ENCODE measurements at regions not wholly inside any gene's neighbourhood (a gene's known extent, or its start where the extent isn't known, plus 50 kb on each side); places are given as distances from the start of the nearest gene placed in this dataset.

DNA sequence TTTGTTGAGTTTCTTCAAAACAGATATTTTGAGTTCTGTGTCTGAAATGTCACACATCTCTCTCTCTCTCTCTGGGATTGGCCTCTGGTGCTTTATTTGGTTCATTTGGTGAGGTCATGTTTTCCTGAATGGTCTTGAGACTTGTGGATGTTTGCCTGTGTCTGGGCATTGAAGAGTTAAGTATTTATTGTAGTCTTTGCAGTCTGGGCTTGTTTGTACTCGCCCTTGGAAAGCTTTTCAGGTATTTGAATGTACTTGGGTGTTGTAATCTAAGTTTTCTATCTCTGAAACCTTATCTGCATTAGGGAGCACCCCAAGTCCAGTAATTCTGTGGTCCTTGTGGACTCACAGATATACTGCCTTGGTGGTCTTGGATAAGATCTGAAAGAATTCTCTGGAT is 106.7 kb upstream of the PRSS58 start:
- DNase-seq (ENCODE audit: low read depth, low spot score) = no peak
- CTCF ChIA-PET = interaction anchor here (0.9 to 17.0 kb wide), 4 partner anchors 9 to 117 kb away, joined by 4 to 238 read pairs (median 6); no protein-coding TSS in a partner anchor
- no peak overlapping the region for H3K4me3 ChIP-seq (ENCODE audit: low read depth, low read length)
- TF ChIP-seq, protein P1, sequence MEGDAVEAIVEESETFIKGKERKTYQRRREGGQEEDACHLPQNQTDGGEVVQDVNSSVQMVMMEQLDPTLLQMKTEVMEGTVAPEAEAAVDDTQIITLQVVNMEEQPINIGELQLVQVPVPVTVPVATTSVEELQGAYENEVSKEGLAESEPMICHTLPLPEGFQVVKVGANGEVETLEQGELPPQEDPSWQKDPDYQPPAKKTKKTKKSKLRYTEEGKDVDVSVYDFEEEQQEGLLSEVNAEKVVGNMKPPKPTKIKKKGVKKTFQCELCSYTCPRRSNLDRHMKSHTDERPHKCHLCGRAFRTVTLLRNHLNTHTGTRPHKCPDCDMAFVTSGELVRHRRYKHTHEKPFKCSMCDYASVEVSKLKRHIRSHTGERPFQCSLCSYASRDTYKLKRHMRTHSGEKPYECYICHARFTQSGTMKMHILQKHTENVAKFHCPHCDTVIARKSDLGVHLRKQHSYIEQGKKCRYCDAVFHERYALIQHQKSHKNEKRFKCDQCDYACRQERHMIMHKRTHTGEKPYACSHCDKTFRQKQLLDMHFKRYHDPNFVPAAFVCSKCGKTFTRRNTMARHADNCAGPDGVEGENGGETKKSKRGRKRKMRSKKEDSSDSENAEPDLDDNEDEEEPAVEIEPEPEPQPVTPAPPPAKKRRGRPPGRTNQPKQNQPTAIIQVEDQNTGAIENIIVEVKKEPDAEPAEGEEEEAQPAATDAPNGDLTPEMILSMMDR (IDR thresholded peaks at IDR 0.05; ENCODE audit: insufficient read depth, low read length, missing control alignments) = no peak
- POLR2A ChIA-PET = no interaction called here

DNA sequence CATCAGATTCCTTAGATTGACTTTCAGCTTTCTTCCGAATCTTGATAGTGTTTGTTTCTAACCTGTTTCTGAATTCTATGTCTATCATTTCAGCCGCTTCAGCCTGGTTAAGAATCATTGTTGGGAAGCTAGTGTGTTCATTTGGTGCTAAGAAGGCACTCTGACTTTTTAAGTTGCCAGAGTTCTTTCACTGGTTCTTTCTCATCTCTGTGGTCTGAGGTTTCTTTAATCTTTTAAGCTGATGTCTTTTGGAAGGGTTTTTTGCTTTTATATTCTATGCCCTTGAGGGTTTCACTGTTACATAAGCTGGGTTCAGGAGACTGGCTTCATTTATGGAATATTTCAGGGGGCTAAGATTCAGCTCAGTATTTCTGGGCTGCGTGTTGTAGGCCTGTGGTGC is 104.5 kb upstream of the PRSS58 start:
- H3K4me3 ChIP-seq (ENCODE audit: low read depth, low read length) = no peak overlapping the region
- CTCF ChIA-PET = interaction anchor here (0.7 to 17.0 kb wide), 10 partner anchors 8 to 449 kb away, joined by 3 to 238 read pairs (median 4); no protein-coding TSS in a partner anchor
- DNase-seq (ENCODE audit: low read depth, low spot score) = no peak
- TF ChIP-seq, protein P1 (IDR thresholded peaks at IDR 0.05; ENCODE audit: insufficient read depth, low read length, missing control alignments) = no peak
- POLR2A ChIA-PET = no interaction called here

DNA sequence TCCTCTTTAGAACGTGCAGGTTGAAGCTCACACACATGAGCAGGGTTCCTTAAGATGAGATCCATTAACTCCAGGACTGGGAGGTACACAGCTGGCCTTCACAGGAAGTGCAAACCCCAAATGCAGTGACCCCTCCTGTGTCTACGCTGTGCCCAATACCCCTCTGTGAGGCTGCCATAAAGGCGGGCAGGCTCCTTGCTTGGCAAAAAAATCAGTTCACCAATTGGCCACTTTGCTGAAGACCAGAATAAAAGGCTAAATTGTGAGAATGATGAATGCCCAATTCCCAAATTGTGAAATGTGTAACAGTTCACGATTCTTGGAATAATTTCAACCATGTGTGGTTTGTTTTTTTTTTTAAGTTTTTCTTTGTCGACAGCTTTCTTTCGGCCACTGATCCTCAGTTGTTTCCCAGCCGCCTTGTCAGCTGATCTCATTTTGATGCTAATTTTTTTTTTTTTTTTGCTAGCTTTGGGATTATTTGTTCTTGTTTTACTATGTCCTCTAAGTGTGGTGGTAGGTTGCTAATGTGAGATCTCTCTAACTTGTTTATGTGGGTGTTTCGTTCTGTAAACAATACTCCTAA is 101.9 kb upstream of the PRSS58 start:
- no peak for DNase-seq (ENCODE audit: low read depth, low spot score)
- ChIA-PET POLR2A (no interaction called here), CTCF (interaction anchor here (0.8 to 17.0 kb wide), 20 partner anchors 8 to 856 kb away, joined by 3 to 238 read pairs (median 4); no protein-coding TSS in a partner anchor)
- no peak overlapping the region for H3K4me3 ChIP-seq (ENCODE audit: low read depth, low read length)
- TF ChIP-seq, protein P1 (IDR thresholded peaks at IDR 0.05; ENCODE audit: insufficient read depth, low read length, missing control alignments) = no peak

DNA sequence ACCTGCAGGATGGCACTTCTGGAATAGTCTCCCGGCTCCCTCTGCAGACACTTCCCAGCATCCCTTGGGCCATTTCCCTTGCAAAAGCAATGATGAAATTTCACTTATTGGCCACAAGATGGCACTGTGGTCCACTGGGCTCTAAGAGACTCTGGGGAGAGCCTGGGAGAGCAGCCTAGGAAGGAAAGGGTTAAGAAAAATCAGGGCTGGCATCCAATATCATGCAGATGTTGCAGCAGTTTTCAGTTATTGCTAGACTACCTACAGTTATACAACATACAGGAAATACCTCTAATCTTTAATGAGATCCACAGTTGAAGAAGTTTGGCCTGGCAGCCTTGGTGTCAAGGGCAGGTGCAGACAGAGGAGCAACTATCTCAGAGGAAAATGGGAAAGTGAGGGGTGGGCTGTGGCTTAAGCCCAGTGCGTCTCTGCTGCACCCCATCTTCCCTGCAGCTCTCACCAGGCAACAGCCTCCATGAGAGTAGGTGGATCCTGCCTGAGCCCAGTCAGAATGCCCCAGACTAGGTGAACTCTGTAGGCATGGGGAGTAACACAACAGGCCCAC is 100.2 kb upstream of the PRSS58 start:
- ChIA-PET CTCF (interaction anchor here (0.7 to 17.0 kb wide), 28 partner anchors 8 to 453 kb away, joined by 3 to 238 read pairs (median 4); no protein-coding TSS in a partner anchor), POLR2A (interaction anchor here (0.7 kb wide), 1 partner anchor 15 kb away, joined by 3 read pairs; no protein-coding TSS in a partner anchor)
- no peak overlapping the region for H3K4me3 ChIP-seq (ENCODE audit: low read depth, low read length)
- DNase-seq (ENCODE audit: low read depth, low spot score) = peak; percentile 36
- TF ChIP-seq, protein P1 (IDR thresholded peaks at IDR 0.05; ENCODE audit: insufficient read depth, low read length, missing control alignments) = peak; percentile 80

DNA sequence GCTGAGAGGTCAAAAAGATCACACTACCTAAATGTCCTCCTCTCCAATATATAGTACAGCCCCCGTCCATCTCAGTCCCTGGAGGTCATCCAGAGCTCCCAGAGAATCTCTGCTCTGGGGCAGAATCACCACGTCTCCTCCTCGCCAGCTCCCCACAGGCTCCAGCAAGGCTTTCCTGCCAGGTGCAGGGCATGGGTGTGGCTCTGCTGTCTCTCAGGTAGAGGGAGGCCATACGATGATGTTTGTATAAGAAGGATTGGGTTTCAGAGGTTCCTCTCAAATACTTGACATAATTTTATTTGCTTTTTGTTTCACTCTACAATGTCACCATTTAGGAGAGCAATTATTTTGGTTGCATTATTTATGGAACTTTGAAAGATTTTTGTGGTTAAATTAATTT is 98.3 kb upstream of the PRSS58 start:
- no peak for DNase-seq (ENCODE audit: low read depth, low spot score)
- H3K4me3 ChIP-seq (ENCODE audit: low read depth, low read length) = no peak overlapping the region
- CTCF ChIA-PET = interaction anchor here (0.9 to 17.0 kb wide), 12 partner anchors 8 to 454 kb away, joined by 3 to 238 read pairs (median 6); no protein-coding TSS in a partner anchor
- TF ChIP-seq, protein P1 (IDR thresholded peaks at IDR 0.05; ENCODE audit: insufficient read depth, low read length, missing control alignments) = no peak
- POLR2A ChIA-PET = no interaction called here

DNA sequence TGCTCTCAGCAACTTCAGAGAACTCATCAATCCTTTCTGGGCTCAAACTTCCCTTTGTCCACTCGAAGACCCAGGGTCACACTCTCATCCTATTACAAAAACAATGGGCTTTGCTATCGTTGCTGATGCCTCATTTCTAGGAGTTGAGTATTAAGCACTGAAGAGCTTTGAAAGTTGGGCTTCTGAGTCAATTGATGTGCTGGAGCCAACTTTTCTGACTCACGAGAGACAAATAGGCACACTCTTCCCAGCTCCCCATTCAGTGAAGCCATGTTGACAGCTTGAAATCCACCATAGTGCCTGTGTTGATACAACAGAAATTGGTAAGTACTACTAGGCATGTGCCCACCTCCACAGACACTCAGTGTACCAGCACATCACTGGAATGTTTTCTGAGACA is 97.5 kb upstream of the PRSS58 start:
- POLR2A ChIA-PET = no interaction called here
- no peak overlapping the region for H3K4me3 ChIP-seq (ENCODE audit: low read depth, low read length)
- DNase-seq (ENCODE audit: low read depth, low spot score) = peak; percentile 19
- TF ChIP-seq, protein P1 (IDR thresholded peaks at IDR 0.05; ENCODE audit: insufficient read depth, low read length, missing control alignments) = no peak
- CTCF ChIA-PET = interaction anchor here (0.9 to 17.0 kb wide), 17 partner anchors 8 to 860 kb away, joined by 3 to 238 read pairs (median 5); no protein-coding TSS in a partner anchor

All from AG04449 (cell line).